Tibial nerve (tissue), 4 donors: ENCODE measurements at regions not wholly inside any gene's neighbourhood (a gene's known extent, or its start where the extent isn't known, plus 50 kb on each side); places are given as distances from the start of the nearest gene placed in this dataset.

ENCODE experiments used
- CTCF ChIP-seq, 5 experiments: fragments of 200-600 bp in 3 of 5; fragments of 450-650 bp in 2 of 5; sonication (generic) in 3 of 5; IDR thresholded peaks; one replicate each; pipeline ENCODE4 v1.5.1; 2016 to 2019; ENCODE audit warnings: antibody characterized with exemption in 5 of 5, mild to moderate bottlenecking in 3 of 5, moderate library complexity in 2 of 5
- EP300 ChIP-seq, 2 donors: sonication (generic); formaldehyde crosslinking; IDR thresholded peaks; one replicate each; pipeline ENCODE4 v1.6.1; 2017; ENCODE audit warnings: antibody characterized with exemption in 2 of 2, mild to moderate bottlenecking in 1 of 2

- TF ChIP-seq EP300 (IDR thresholded peaks at IDR 0.05) (no peak), CTCF (IDR thresholded peaks at IDR 0.05) (no peak)
These were observed 228.5 kb upstream of the FSIP2 start for GRCh38 chr2:185510060-185510459.
